Activated naive CD8-positive, alpha-beta T cell treated with anti-CD3 and anti-CD28 coated beads for 36 hours (primary cell): ENCODE measurements at regions not wholly inside any gene's neighbourhood (a gene's known extent, or its start where the extent isn't known, plus 50 kb on each side); places are given as distances from the start of the nearest gene placed in this dataset.

Experiments
- DNase-seq: peaks from one replicate; pipeline ENCODE4 v3.0.0; 2021
- H3K27ac Mint-ChIP-seq: one replicate; pipeline ENCODE4 v1.8.0; 2022; ENCODE audit warnings: mild to moderate bottlenecking, moderate library complexity, mixed read lengths
- H3K27me3 Mint-ChIP-seq: one replicate; pipeline ENCODE4 v1.8.0; 2022; ENCODE audit warnings: mild to moderate bottlenecking, mixed read lengths
- H3K36me3 Mint-ChIP-seq: one replicate; pipeline ENCODE4 v1.8.0; 2021; ENCODE audit warnings: mild to moderate bottlenecking, mixed read lengths
- H3K4me1 Mint-ChIP-seq: one replicate; pipeline ENCODE4 v1.8.0; 2021; ENCODE audit warnings: mixed read lengths
- H3K4me3 Mint-ChIP-seq: one replicate; pipeline ENCODE4 v1.8.0; 2022; ENCODE audit warnings: mild to moderate bottlenecking, moderate library complexity, mixed read lengths
- H3K9me3 Mint-ChIP-seq: one replicate; pipeline ENCODE4 v1.8.0; 2022; ENCODE audit warnings: mixed read lengths

- no peaks in the 10 kb centered on the region for H3K27me3 Mint-ChIP-seq
- H3K4me3 Mint-ChIP-seq, result no peak overlapping the region
- DNase-seq, result no peak
- H3K27ac Mint-ChIP-seq, result no peak overlapping the region
- H3K36me3 Mint-ChIP-seq, result no peaks in the 10 kb centered on the region
- H3K4me1 Mint-ChIP-seq, result no peaks in the 10 kb centered on the region
- H3K9me3 Mint-ChIP-seq, result no peaks in the 10 kb centered on the region
These were observed 1132.4 kb downstream of the EFNB2 start for GRCh38 chr13:105403086-105403485.

- H3K27ac Mint-ChIP-seq, result no peak overlapping the region
- no peak for DNase-seq
- no peak overlapping the region for H3K4me3 Mint-ChIP-seq
- H3K4me1 Mint-ChIP-seq, result no peaks in the 10 kb centered on the region
- no peaks in the 10 kb centered on the region for H3K9me3 Mint-ChIP-seq
- no peaks in the 10 kb centered on the region for H3K27me3 Mint-ChIP-seq
- H3K36me3 Mint-ChIP-seq, result no peaks in the 10 kb centered on the region
These were observed 1140.4 kb downstream of the EFNB2 start for GRCh38 chr13:105395041-105395440.

GRCh38 chr13:105389373-105389772 is 1146.1 kb downstream of the EFNB2 start:
- no peak overlapping the region for H3K4me3 Mint-ChIP-seq
- H3K27ac Mint-ChIP-seq, result no peak overlapping the region

DNA sequence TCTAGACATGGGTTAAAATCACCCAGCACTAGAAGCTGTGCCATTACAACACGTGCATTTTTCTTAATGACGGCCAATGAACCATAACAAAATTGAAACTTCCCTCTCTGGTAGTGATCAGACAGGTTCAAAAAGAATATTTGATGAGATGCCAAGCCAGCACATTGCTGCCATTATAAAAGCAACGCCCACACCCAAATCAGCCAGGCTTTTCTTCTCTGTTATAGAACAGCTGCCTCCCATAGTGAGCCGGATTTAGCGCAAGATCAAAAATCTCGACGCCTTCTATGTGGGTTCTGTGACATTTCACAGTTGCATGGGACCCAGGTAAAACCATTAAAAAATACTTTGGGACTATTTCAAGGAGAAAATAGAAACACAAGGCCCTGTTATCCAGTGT is 1158.0 kb downstream of the EFNB2 start:
- Mint-ChIP-seq H3K36me3 (no peaks in the 10 kb centered on the region), H3K9me3 (no peaks in the 10 kb centered on the region), H3K27me3 (no peaks in the 10 kb centered on the region), H3K4me1 (no peaks in the 10 kb centered on the region), H3K27ac (no peak overlapping the region), H3K4me3 (no peak overlapping the region)
- no peak for DNase-seq

More at GRCh38 chr13:105389373-105389772, 1146.1 kb downstream of the EFNB2 start:
- no peaks in the 10 kb centered on the region for H3K4me1 Mint-ChIP-seq
- H3K9me3 Mint-ChIP-seq, result no peaks in the 10 kb centered on the region
- H3K27me3 Mint-ChIP-seq, result no peaks in the 10 kb centered on the region
- no peak for DNase-seq
- no peaks in the 10 kb centered on the region for H3K36me3 Mint-ChIP-seq

GRCh38 chr13:105370011-105370650 is 1165.3 kb downstream of the EFNB2 start:
- DNase-seq, result no peak
- Mint-ChIP-seq H3K4me1 (no peaks in the 10 kb centered on the region), H3K36me3 (no peaks in the 10 kb centered on the region), H3K27me3 (peaks cover 21% of the 10 kb centered on the region), H3K9me3 (no peaks in the 10 kb centered on the region), H3K4me3 (no peak overlapping the region), H3K27ac (no peak overlapping the region)

DNA sequence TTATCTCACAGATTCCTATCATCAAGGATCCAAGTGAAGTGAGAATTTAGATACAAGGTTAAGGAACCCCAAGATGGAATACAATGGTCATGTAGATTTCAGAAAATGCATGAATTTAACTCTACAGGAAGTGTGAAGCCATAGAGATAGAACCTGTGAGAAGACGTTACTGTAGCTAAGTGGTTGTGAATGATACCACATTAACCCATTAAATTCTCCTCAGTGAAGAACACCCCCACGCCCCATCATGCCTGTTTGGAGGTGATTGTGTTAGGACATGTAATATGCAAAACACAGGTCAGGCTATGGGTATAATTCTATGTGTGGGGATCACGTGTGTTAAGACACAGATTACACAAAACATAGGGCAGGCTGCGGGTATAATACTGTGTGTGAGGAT is 1166.7 kb downstream of the EFNB2 start:
- Mint-ChIP-seq H3K9me3 (no peaks in the 10 kb centered on the region), H3K27ac (no peak overlapping the region), H3K4me1 (no peaks in the 10 kb centered on the region), H3K36me3 (no peaks in the 10 kb centered on the region), H3K4me3 (no peak overlapping the region), H3K27me3 (peaks cover 21% of the 10 kb centered on the region)
- DNase-seq, result no peak

- no peaks in the 10 kb centered on the region for H3K4me1 Mint-ChIP-seq
- H3K9me3 Mint-ChIP-seq, result no peaks in the 10 kb centered on the region
- DNase-seq, result no peak
- H3K4me3 Mint-ChIP-seq, result no peak overlapping the region
- H3K27ac Mint-ChIP-seq, result no peak overlapping the region
- peaks cover 21% of the 10 kb centered on the region for H3K27me3 Mint-ChIP-seq
- H3K36me3 Mint-ChIP-seq, result no peaks in the 10 kb centered on the region
These were observed 1169.6 kb downstream of the EFNB2 start for GRCh38 chr13:105365831-105366230.

DNA sequence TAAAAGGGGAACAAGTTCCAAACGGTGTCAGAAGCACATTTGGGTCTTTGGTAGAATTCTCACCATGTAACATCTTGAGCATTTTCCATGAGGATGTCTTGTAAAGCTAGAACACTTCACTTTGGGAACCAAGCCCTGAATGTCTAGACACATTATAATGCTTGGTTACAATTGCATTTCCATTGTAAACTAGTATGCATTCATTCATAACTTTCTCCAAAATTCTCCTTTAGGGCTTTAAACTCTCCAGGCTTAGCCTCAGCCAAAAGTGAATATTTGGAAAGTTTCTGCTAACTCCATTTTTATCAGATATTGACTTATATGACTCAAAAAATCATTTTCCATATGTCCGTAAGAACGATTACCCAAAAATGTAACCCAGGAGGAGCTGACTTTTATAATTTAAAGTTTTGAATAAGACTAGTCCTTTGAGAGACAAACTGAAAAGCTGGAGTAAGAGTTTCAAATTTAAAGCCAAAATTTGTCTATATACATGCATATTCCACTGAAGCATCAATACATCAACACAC is 1170.4 kb downstream of the EFNB2 start:
- no peaks in the 10 kb centered on the region for H3K36me3 Mint-ChIP-seq
- H3K27ac Mint-ChIP-seq, result no peak overlapping the region
- peaks cover 15% of the 10 kb centered on the region for H3K27me3 Mint-ChIP-seq
- no peaks in the 10 kb centered on the region for H3K4me1 Mint-ChIP-seq
- H3K4me3 Mint-ChIP-seq, result no peak overlapping the region
- no peaks in the 10 kb centered on the region for H3K9me3 Mint-ChIP-seq
- DNase-seq, result no peak

GRCh38 chr13:105364191-105364590 is 1171.3 kb downstream of the EFNB2 start:
- Mint-ChIP-seq H3K36me3 (no peaks in the 10 kb centered on the region), H3K9me3 (no peaks in the 10 kb centered on the region), H3K27ac (no peak overlapping the region), H3K4me1 (no peaks in the 10 kb centered on the region), H3K27me3 (peaks cover 15% of the 10 kb centered on the region), H3K4me3 (no peak overlapping the region)
- DNase-seq, result no peak

- H3K9me3 Mint-ChIP-seq, result no peaks in the 10 kb centered on the region
- H3K36me3 Mint-ChIP-seq, result no peaks in the 10 kb centered on the region
- no peaks in the 10 kb centered on the region for H3K4me1 Mint-ChIP-seq
- no peak for DNase-seq
- H3K4me3 Mint-ChIP-seq, result no peak overlapping the region
- no peak overlapping the region for H3K27ac Mint-ChIP-seq
- peaks cover 11% of the 10 kb centered on the region for H3K27me3 Mint-ChIP-seq
These were observed 1171.9 kb downstream of the EFNB2 start for GRCh38 chr13:105363261-105364190.

DNA sequence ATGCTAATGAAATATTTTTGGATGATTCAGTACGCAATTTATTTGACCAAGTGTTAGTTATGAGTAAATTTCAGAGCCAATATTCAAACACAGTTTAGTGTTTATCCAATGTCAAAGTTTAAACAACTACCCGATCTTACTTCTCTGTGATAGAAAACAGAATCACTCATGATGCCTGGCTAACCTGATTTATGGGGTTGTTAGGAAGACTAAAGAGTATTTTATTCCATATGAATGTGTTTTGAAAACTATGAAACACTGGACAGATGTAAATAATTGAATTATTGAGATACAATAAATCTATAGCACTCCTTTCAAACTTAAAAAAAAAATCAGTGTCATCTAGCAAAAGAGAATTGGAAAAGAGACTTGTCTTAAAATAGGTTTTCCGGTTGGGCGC is 1181.8 kb downstream of the EFNB2 start:
- H3K4me3 Mint-ChIP-seq, result no peak overlapping the region

GRCh38 chr13:105349082-105349723 is 1186.3 kb downstream of the EFNB2 start:
- Mint-ChIP-seq H3K27me3 (no peaks in the 10 kb centered on the region), H3K27ac (no peak overlapping the region), H3K4me1 (no peaks in the 10 kb centered on the region), H3K36me3 (no peaks in the 10 kb centered on the region), H3K4me3 (no peak overlapping the region), H3K9me3 (no peaks in the 10 kb centered on the region)
- no peak for DNase-seq

More for the DNA sequence above, 1181.8 kb downstream of the EFNB2 start:
- Mint-ChIP-seq H3K9me3 (no peaks in the 10 kb centered on the region), H3K36me3 (no peaks in the 10 kb centered on the region), H3K4me1 (no peaks in the 10 kb centered on the region), H3K27ac (no peak overlapping the region), H3K27me3 (no peaks in the 10 kb centered on the region)
- DNase-seq, result no peak

GRCh38 chr13:105346141-105346775 is 1189.2 kb downstream of the EFNB2 start:
- no peaks in the 10 kb centered on the region for H3K9me3 Mint-ChIP-seq
- no peak overlapping the region for H3K27ac Mint-ChIP-seq
- no peak overlapping the region for H3K4me3 Mint-ChIP-seq

GRCh38 chr13:105345730-105346129 is 1189.7 kb downstream of the EFNB2 start:
- no peak for DNase-seq
- Mint-ChIP-seq H3K4me1 (peaks cover 4% of the 10 kb centered on the region), H3K27me3 (no peaks in the 10 kb centered on the region), H3K9me3 (no peaks in the 10 kb centered on the region), H3K27ac (no peak overlapping the region), H3K36me3 (no peaks in the 10 kb centered on the region), H3K4me3 (no peak overlapping the region)

More at GRCh38 chr13:105346141-105346775, 1189.2 kb downstream of the EFNB2 start:
- no peaks in the 10 kb centered on the region for H3K27me3 Mint-ChIP-seq
- peaks cover 4% of the 10 kb centered on the region for H3K4me1 Mint-ChIP-seq
- no peak for DNase-seq
- no peaks in the 10 kb centered on the region for H3K36me3 Mint-ChIP-seq

- Mint-ChIP-seq H3K9me3 (no peaks in the 10 kb centered on the region), H3K36me3 (no peaks in the 10 kb centered on the region), H3K27ac (no peak overlapping the region), H3K4me3 (no peak overlapping the region), H3K4me1 (peaks cover 4% of the 10 kb centered on the region), H3K27me3 (no peaks in the 10 kb centered on the region)
- DNase-seq, result no peak
These were observed 1190.3 kb downstream of the EFNB2 start for GRCh38 chr13:105345131-105345530.
